Cardiac septum (tissue), 1 donor: ENCODE measurements at regions not wholly inside any gene's neighbourhood (a gene's known extent, or its start where the extent isn't known, plus 50 kb on each side); places are given as distances from the start of the nearest gene placed in this dataset.
"Not testable (repeated sequence)": the region's sequence is repeated elsewhere in the genome, so short reads cannot be mapped to it uniquely, and the experiment has no call there.

Experiments used
- DNase-seq: peaks from one replicate; pipeline ENCODE4 v3.0.0-alpha.2; 2020; ENCODE audit warnings: low spot score
- intact Hi-C: fragments of 100-400 bp; cut with DNase I; formaldehyde crosslinking; loops from one replicate; pipeline ENCODE4 v1.14.0; 2022
- donor health status: DM: no; HTN: no; CAD: no.

DNA sequence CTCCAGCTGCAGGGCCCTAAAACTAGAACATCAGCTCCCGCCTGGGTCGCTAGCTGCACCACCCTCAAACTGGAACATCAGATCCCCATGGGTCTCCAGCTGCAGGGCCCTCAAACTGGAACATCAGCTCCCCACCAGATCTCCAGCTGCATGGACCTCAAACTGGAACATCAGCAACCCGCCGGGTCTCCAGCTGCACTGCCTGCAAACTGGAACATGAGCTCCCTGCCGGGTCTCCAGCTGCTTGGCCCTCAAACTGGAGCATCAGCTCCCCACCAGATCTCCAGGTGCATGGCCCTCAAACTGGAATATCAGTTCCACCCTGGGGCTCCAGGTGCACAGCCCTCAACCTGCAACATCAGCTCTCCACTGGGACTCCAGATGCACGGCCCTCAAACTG is 82.7 kb downstream of the TFRC start:
- DNase-seq, intact Hi-C loops: not testable (repeated sequence)

DNA sequence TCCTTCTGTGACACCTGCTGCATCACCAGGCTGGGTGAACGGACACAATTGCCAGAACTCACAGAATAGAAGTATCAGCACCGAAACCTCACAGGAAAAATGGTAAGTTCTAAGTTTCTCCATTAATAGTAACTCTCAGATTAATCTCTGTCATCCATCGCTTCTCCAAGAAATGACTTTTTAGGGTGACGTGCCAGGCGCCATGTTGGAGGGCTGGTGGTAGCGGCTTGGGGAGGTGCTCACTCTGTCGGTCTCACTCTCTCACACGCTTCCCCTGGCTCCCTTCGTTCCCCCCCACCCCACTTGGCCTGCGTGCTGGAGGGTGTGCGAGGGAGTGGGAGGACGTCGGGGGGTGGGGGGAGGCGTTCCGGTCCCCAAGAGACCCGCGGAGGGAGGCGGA is 85.6 kb downstream of the TFRC start:
- intact Hi-C loops, DNase-seq: not testable (repeated sequence)

DNA sequence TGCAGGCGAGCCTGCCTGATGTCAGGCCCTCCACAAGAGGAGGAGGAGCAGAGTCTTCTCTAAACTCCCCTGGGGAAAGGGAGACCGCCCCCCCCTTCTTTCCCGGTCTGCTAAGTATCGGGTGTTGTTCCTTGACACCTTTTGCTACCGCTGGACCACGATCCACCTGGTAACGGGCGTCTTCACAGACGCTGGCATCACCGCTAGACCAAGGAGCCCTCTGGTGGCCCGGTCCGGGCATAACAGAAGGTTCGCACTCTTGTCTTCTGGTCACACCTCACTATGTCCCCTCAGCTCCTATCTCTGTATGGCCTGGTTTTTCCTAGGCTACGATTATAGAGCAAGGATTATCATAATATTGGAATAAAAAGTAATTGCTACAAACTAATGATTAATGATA is 86.0 kb upstream of the TNK2 start:
- intact Hi-C loops, DNase-seq: not testable (repeated sequence)

DNA sequence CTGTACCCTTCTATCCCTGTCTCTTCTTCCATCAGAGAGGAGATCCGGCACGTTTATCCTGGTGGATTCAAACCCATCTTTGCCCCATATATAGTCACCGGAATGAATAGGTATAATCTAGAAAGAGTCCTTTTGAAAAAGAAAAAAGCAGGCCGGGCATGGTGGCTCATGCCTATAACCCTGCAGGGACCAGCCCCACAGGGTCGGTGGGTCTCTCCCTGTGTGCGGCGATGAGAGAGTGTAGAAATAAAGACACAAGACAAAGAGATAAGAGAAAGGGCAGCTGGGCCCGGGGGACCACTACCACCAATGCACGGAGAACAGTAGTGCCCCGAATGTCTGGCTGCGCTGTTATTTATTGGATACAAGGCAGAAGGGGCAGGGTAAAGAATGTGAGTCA is 85.3 kb upstream of the TNK2 start:
- intact Hi-C loops, DNase-seq: not testable (repeated sequence)

DNA sequence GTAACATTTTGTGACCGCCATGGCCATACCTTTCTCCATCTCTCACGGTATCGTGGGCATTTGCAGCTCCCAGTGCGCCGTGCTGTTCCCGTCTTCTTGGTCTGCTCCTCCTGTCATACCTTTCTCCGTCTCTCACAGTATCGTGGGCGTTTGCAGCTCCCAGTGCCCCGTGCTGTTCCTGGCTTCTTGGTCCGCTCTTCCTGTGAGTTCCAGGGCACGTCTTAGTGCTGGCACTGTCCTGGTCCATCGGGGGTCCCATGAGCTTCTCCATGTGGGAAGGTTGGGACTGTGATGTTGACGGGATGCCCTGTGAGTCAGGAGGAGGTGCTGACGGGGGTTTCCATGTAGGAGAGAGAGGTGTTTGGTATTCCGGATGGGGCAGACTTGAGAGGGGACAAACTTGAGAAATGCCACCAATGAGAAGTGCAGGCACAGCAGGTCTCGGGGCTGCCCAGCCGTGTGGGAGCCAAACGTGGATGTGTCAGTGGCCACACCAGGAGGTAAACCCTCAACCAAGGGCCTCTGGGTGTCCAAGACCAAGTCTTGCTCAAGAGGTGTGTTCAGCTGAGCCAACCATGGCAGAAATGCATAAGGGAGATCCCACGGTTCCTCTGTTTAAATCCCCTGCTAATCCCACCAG is 84.7 kb upstream of the TNK2 start:
- intact Hi-C loops, DNase-seq: not testable (repeated sequence)

DNA sequence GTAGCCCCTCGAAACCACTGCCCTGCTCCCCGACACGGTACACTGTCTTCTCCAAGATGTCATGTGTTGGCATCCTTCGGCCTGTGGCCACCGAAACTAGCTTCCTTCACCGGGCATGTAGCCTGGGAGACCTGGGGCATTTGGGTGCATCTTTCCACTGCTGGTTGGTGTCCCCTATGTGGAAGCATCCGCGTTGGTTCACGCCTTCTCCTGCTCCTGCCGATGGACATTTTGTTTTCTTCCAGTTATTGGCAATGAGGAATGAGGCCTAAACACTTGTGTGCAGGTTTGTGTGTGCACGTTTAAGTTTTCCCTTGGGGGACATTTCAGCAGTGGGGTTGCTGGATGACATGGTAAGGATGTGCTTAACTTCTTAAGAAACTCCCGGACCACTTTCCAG is 83.6 kb upstream of the TNK2 start:
- DNase-seq, intact Hi-C loops: not testable (repeated sequence)

DNA sequence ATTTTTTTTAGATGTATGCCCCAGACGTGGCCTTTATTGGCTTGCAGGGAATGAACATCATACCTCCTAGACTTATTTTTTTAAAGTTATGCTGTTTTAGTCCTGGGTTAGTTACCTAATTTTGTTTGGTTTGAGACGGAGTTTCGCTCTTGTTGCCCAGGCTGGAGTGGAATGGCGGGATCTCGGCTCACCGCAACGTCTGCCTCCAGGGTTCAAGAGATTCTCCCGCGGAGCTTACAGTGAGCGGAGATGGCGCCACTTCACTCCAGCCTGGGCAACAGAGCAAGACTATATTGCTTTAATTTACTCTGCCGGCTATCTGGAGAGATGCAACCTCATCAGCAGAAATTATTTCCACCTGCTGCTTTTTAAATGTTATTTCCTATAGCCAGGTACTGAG is 82.9 kb upstream of the TNK2 start:
- DNase-seq, intact Hi-C loops: not testable (repeated sequence)

DNA sequence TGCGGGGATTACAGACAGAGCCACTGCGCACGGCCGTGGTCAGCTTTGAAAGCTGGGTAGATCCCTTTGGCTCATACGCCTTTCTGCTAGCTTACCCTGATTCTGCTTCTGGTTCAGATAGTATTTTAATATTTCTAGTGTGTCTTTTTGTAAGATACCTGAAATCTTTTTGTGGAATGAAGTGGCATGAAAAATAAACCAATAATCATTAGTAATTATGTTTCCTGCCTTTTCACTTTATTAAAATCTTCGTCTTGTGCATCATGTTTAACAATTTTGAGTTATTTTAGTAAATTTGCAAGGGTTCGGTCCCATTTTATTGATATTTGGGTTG is 82.5 kb upstream of the TNK2 start:
- intact Hi-C loops = not testable (repeated sequence)

DNA sequence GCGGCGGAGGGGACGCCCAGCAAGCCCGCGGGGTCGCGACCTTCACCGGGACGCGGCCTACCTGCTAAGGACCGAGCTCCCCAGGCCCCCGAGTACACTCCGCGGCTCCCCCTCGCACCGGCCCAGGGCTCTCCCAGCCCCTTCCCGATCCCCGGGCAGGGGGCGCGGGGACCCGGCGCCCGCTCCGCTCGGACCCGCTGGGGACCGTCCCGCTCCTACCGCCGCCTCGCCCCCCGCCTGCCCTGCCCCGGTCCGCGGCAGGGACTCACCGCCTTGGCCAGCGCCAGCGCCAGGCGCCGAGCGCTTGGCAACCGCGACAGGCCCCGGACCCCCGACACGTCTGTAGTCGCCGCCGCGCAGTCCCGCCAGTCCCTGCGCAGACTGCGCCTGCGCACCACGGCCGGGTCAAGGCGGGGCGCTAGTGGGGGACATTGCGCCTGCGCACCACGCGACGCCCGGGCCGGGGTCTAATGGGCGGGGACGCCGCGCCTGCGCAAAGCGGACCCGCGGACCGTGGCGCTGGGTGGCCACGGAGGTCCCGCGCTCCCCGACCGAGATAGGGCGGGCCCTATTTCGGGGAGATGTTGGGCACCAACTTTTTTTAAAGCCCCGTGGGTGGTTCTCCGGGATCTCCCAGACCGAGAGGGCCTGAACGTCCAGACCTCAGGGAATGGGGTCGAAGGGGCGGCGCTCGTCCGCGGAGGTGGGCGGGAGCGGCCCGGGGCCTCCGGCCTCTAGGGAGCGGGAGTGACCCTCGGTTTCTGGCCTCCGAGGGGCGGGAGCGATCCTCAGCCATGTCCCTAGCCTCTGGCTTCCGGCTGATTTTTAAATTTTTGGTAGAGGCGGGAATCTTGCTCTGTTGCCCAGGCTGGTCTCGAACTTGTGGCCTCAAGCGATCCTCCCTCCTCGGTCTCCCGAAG is 81.8 kb upstream of the TNK2 start:
- intact Hi-C loops = not testable (repeated sequence)
- peak; percentile 98 for DNase-seq

More for the DNA sequence above, 82.5 kb upstream of the TNK2 start:
- not testable (repeated sequence) for DNase-seq

DNA sequence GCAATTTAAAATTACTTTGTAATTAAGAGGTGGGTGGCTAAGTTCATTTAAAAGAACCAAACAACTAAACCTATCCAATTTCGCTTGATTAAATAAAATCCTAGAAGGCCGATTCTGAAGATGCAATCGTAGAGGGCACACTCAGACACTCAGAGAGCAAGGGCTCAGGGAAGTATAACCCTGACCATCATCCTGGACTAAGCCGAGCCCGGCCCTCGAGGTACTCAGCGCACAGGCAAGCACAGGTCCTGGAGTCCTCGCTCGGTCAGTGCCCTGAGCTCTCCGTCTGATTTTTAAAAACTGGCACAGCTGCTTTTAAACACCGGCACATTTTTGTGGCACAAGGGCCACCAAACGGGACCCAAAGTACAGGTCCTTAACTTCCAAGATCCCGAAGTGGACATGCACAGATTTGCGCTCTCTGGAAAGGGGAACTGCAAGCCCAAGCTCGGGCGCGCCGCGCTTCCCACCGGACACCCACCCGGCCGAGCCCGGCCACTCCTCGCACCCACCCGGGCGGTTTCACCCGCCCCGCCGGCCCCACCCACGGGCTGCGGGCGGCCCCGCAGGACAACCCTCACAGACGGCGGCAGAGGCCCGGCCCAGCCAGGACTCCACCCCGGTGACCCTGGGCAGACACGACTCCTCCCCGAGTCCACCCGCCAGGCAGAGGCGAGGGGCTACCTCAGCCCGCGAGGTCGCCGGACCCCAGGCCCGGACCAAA is 81.0 kb upstream of the TNK2 start:
- intact Hi-C loops, DNase-seq: not testable (repeated sequence)

DNA sequence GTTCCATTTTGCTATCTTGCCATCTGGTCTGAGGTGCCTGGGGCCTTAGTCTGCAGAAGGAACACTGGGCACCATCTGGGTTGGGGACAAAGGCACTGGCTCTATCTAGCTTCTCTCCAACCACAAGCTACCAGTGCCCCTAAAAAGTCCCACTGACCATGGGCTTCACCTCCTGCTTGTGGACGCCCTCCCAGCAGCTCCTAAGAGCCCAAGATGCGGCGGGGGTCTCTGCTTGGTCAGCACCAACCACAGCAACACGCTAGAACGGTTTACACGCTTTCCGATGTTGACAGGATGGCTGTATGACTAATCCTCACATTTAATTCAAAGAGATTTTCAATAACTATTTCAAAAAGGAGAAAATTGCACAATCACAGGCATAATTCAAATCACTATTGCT is 80.4 kb upstream of the TNK2 start:
- intact Hi-C loops, DNase-seq: not testable (repeated sequence)

DNA sequence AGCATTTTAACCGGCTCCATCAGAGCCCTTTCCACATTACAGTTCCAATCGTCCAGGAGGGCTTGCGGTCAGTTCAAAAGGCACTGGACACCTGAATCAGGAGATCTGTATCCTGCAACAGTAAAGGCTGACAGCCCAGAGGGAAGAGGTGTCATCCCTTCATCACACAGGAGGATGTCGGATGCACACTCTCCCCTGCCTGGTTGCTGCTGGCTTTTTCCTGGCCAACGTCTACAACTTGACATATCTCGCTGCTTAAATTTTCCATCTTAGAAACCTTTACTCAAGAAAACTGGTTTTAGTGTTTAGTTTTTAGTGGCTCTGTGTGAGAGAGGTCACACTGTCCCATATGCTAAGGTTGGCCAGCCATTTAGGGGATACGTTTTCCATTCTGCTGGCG is 78.7 kb upstream of the TNK2 start:
- intact Hi-C loops, DNase-seq: not testable (repeated sequence)

DNA sequence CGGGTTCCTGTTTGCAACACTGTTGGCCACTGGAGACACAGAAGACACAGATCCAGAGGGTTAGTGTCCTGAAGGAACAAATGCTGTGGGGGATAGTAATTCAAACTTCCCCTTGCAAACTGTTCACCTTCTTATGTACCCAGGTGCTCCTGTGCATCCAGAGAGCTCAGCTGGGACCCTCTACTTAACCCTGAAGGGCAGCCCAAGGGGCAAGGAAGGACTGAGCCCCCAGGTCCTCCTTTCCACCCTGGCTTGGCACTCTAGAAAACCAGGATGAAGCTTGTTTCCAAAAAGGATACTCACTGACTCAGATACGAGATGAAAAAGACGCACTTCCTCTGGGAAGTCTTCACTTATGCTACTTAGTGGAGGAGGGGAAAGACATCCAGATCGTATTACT is 78.2 kb upstream of the TNK2 start:
- DNase-seq, intact Hi-C loops: not testable (repeated sequence)

DNA sequence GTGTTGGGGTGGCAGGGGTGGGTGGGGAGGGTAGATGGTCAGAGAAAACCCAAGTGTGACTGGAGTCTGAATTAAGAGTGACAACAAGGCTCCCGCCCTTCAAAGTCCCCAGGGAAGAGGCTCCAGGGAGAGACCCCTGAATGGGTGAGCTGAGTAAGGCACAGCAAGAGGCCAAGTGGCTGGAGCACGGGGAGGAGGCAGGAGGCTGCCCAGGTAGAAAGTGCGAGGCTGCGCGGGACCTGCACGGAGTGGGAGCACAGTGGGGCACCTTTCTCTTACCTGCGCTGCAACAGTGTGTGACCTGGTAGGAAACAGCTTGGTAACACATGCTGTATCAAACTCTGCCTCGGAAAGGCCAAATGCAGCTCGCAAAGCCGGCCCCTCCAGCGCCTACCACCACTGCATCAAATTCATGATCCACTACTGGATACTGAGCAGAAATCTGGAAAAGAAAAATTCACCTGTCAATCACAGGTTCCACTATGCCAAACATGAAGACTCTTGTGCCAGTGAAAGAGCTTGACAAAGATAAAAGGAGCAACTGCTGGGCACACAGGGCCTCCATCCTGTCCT is 77.1 kb upstream of the TNK2 start:
- intact Hi-C loops, DNase-seq: not testable (repeated sequence)

DNA sequence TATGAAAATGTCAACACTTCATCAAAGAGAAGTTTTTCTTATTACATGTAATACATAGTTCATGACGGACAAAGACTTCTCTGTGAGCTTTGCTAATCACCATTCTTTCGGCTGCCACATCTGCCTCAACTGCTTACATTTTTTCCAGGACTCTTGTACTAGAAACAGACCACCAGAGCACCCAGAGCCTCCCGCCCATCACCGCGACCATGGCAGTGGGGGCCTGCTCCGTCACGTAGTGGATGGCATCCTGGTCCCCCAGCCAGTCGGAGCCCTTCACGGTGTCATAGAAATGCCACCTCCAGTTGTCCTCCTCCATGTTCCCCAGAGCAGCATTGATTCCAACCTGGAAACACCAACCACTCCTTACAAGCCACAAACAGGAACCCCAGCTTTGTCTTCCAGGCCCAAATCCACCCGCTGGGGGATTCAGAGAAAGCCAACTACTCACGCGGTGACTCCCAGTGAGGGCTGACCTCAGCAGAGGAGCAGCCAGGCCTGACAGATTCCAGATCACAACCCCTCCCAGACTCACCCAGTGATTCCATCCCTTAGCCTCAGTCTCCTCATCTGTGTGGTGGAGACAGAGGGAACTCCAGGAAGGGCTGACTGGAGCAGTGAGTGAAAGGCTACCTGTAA is 76.2 kb upstream of the TNK2 start:
- intact Hi-C loops, DNase-seq: not testable (repeated sequence)

DNA sequence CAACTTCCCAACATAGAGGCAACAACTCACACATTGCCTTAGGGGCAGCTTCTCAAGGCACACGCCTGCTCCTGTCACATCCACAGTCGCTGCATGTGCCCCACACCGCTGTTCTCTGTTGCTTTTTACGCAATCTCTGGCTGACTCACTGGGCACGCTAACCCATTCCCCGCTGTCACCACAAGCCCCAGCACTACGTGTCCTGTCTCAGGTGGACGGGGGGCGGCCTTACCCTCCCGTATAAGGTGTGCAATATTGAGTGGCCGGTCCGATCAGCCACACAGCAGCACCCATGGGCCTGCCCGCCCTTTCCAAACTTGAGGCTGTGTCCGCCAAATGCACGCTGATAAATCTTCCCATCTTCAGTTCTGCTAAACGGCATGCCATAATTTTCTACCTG is 75.5 kb upstream of the TNK2 start:
- DNase-seq, intact Hi-C loops: not testable (repeated sequence)

DNA sequence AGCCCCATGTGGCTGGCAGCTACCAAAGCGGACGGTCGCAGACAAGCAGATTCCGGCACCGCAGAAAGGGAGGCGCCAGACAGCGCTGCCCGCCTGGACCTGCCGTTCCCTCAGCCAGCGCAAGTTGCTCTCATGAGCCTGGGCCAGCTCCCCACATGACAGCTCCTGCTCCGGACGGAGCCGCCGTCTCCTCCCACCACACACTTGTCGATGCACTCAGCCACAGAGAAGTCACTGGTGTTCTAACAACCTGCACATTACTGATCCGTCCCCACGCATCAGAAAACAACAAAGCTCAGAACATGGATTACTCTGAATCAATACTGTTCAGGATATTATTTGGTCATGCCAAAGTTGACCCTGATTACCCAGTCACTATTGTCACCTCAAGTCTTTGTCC is 74.4 kb upstream of the TNK2 start:
- DNase-seq, intact Hi-C loops: not testable (repeated sequence)

DNA sequence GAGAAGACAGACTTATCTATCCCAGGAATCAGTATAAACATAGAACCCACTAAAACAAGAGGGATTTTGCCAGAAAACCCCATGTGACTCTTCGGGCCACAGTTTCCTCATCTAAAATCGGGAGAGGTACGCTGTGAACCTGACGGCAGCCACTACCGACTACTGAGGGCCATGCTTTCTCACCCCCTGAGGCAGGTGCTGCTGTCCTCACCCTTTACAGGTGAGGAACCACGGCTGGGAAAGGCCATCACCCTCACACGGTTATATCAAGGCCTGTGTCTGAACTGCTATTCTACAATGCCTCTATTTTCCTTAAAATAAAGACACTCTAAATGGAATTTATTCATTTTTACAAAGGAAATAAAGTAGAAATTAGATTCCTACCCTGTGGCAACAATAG is 73.4 kb upstream of the TNK2 start:
- DNase-seq, intact Hi-C loops: not testable (repeated sequence)

DNA sequence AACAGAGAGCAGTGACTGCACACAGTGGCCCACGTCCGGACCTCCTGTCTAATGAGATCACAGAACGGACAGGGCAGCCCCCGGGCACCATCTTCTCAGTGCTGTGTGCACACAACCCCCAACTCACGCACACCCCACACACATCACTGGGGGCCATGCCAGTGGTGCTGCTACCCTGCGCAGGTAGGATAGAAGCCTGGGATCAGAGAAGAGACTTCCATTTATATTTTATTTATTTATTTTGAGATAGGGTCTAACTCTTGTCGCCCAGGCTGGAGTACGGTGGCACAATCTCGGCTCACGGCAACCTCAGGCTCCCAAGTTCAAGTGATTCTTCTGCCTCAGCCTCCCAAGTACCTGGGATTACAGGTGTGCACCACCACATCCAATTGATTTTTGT is 71.5 kb upstream of the TNK2 start:
- DNase-seq = not testable (repeated sequence)
- intact Hi-C loops = loop anchor here (10.0 kb wide), 1 partner anchor 305 kb away; no protein-coding TSS in a partner anchor
